ENCODE measurements at regions not wholly inside any gene's neighbourhood (a gene's known extent, or its start where the extent isn't known, plus 50 kb on each side); places are given as distances from the start of the nearest gene placed in this dataset.

DNA sequence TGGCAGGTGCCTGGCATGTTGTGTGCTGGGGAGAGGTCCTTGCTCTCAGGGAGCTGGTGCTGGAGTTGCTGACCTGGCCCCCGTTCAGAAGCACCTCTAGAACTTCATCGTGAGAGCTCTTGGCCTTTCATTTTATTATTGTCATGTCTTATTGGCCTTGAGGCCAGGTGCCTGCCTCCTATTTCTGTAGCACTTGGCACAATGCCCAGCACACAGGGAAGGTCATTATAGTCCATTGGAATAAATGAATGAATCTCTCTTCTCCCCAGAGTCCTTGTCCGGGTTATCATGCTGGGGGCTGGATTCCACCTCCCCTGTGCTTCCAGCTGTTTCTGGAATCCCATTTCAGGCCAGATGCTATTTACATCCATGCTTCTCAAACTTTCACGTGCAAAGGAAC is 169.2 kb downstream of the HAPSTR1 start:
- H3K9ac ChIP-seq (replicated peaks; ENCODE audit: extremely low read depth, insufficient read depth, low read length), result no peak overlapping the region
- ChIA-PET CTCF (no interaction called here), POLR2A (no interaction called here)
- dilution Hi-C loops (cut with MboI; ENCODE audit: extremely low pct_ligation_motif_present, low sequenced_read_pairs), result no loop called here
- FAIRE-seq (no peak), DNase-seq (ENCODE audit: low read depth, low spot score) (no peak)
- no peak overlapping the region for H3K4me2 ChIP-seq (ENCODE audit: insufficient read depth, low read length)
- H4K20me1 ChIP-seq (replicated peaks; ENCODE audit: control insufficient read depth, extremely low read depth, insufficient read depth, low read length), result no peaks in the 10 kb centered on the region
- no TSS peak for BruUV-seq (replicated peaks)
- no peaks in the 10 kb centered on the region for H3K4me1 ChIP-seq (ENCODE audit: control insufficient read depth, extremely low read depth, insufficient read depth, low read length)
- no peaks in the 10 kb centered on the region for H3K27me3 ChIP-seq (ENCODE audit: control insufficient read depth in 2 of 2, insufficient read depth in 2 of 2, low read length in 2 of 2)
- H3K27ac ChIP-seq (ENCODE audit: insufficient read depth, low read depth, low read length), result no peak overlapping the region
- no peaks in the 10 kb centered on the region for H3K9me3 ChIP-seq (replicated peaks; ENCODE audit: control insufficient read depth, insufficient read depth, low read length)
- no peak overlapping the region for H3K4me3 ChIP-seq (replicated peaks in 1 of 3; ENCODE audit: insufficient read depth in 1 of 3, low read depth in 1 of 3, low read length in 3 of 3)
- TF ChIP-seq GATA2 (IDR thresholded peaks at IDR 0.05; ENCODE audit: insufficient read depth, insufficient read length, low read depth, low read length) (no peak), POLR2A (IDR thresholded peaks at IDR 0.05; ENCODE audit: low read depth, low read length) (no peak), JUN (IDR thresholded peaks at IDR 0.05; ENCODE audit: borderline replicate concordance, insufficient read depth, insufficient read length, low read depth) (no peak), EZH2 (IDR thresholded peaks at IDR 0.05; ENCODE audit: borderline replicate concordance, low read depth, low read length, severe bottlenecking) (no peak)
- TF ChIP-seq, protein P1, sequence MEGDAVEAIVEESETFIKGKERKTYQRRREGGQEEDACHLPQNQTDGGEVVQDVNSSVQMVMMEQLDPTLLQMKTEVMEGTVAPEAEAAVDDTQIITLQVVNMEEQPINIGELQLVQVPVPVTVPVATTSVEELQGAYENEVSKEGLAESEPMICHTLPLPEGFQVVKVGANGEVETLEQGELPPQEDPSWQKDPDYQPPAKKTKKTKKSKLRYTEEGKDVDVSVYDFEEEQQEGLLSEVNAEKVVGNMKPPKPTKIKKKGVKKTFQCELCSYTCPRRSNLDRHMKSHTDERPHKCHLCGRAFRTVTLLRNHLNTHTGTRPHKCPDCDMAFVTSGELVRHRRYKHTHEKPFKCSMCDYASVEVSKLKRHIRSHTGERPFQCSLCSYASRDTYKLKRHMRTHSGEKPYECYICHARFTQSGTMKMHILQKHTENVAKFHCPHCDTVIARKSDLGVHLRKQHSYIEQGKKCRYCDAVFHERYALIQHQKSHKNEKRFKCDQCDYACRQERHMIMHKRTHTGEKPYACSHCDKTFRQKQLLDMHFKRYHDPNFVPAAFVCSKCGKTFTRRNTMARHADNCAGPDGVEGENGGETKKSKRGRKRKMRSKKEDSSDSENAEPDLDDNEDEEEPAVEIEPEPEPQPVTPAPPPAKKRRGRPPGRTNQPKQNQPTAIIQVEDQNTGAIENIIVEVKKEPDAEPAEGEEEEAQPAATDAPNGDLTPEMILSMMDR (IDR thresholded peaks at IDR 0.05; ENCODE audit: extremely low read depth in 1 of 2, insufficient read depth in 1 of 2, low read depth in 1 of 2, low read length in 2 of 2), result no peak
- TF ChIP-seq, protein P2, sequence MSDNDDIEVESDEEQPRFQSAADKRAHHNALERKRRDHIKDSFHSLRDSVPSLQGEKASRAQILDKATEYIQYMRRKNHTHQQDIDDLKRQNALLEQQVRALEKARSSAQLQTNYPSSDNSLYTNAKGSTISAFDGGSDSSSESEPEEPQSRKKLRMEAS (IDR thresholded peaks at IDR 0.05; ENCODE audit: insufficient read depth, insufficient read length), result no peak
- H3K36me3 ChIP-seq (ENCODE audit: control insufficient read depth in 2 of 2, extremely low read depth in 1 of 2, insufficient read depth in 2 of 2, low read length in 2 of 2), result no peaks in the 10 kb centered on the region
- H2AFZ ChIP-seq (ENCODE audit: low read depth, low read length), result no peak overlapping the region
- H3K79me2 ChIP-seq (ENCODE audit: control insufficient read depth, insufficient read depth, low read length), result no peaks in the 10 kb centered on the region
- intact Hi-C loops (cut with micrococcal nuclease), result no loop called here
- H3K9me1 ChIP-seq (replicated peaks; ENCODE audit: control insufficient read depth, extremely low read depth, insufficient read depth, low read length), result no peaks in the 10 kb centered on the region

DNA sequence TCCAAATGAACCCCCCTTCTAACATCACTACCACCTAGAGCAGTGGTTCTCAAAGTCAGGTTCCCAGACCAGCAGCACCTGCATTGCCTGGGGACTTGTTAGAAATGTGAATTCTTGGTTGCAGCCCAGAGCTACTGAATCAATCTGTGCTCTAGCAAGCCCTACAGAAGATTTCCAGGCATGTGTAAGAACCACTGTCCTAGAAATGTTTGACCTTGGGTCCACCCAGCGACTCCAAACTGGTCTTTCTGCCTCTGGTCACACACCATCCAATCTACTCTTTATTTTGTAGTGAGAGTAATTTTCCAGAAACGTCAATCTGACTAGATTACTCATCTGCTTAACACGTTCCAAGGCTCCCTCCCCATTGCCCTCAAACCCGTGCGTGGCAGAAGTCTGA is 169.9 kb downstream of the HAPSTR1 start:
- no peak for FAIRE-seq

More for the DNA sequence above, 169.9 kb downstream of the HAPSTR1 start:
- Histone ChIP-seq H3K79me2 (ENCODE audit: control insufficient read depth, insufficient read depth, low read length) (no peaks in the 10 kb centered on the region), H3K4me2 (ENCODE audit: insufficient read depth, low read length) (no peak overlapping the region), H3K4me3 (replicated peaks in 1 of 3; ENCODE audit: insufficient read depth in 1 of 3, low read depth in 1 of 3, low read length in 3 of 3) (no peak overlapping the region), H3K4me1 (ENCODE audit: control insufficient read depth, extremely low read depth, insufficient read depth, low read length) (no peaks in the 10 kb centered on the region), H2AFZ (ENCODE audit: low read depth, low read length) (no peak overlapping the region), H3K36me3 (ENCODE audit: control insufficient read depth in 2 of 2, extremely low read depth in 1 of 2, insufficient read depth in 2 of 2, low read length in 2 of 2) (no peaks in the 10 kb centered on the region), H3K9ac (replicated peaks; ENCODE audit: extremely low read depth, insufficient read depth, low read length) (no peak overlapping the region), H3K9me1 (replicated peaks; ENCODE audit: control insufficient read depth, extremely low read depth, insufficient read depth, low read length) (no peaks in the 10 kb centered on the region), H3K9me3 (replicated peaks; ENCODE audit: control insufficient read depth, insufficient read depth, low read length) (no peaks in the 10 kb centered on the region), H3K27ac (ENCODE audit: insufficient read depth, low read depth, low read length) (no peak overlapping the region), H3K27me3 (ENCODE audit: control insufficient read depth in 2 of 2, insufficient read depth in 2 of 2, low read length in 2 of 2) (no peaks in the 10 kb centered on the region), H4K20me1 (replicated peaks; ENCODE audit: control insufficient read depth, extremely low read depth, insufficient read depth, low read length) (no peaks in the 10 kb centered on the region)
- intact Hi-C loops (cut with micrococcal nuclease), result no loop called here
- CTCF ChIA-PET, result no interaction called here
- DNase-seq (ENCODE audit: low read depth, low spot score), result no peak
- dilution Hi-C loops (cut with MboI; ENCODE audit: extremely low pct_ligation_motif_present, low sequenced_read_pairs), result no loop called here
- POLR2A ChIA-PET, result no interaction called here
- TF ChIP-seq, protein P1 (IDR thresholded peaks at IDR 0.05; ENCODE audit: extremely low read depth in 1 of 2, insufficient read depth in 1 of 2, low read depth in 1 of 2, low read length in 2 of 2), result no peak
- TF ChIP-seq GATA2 (IDR thresholded peaks at IDR 0.05; ENCODE audit: insufficient read depth, insufficient read length, low read depth, low read length), result no peak
- TF ChIP-seq MYC (IDR thresholded peaks at IDR 0.05; ENCODE audit: low read depth, low read length), result no peak
- no peak for TF ChIP-seq POLR2AphosphoS5 (IDR thresholded peaks at IDR 0.05; ENCODE audit: insufficient read depth, low read depth, low read length)
- no peak for TF ChIP-seq FOS (IDR thresholded peaks at IDR 0.05; ENCODE audit: borderline replicate concordance, insufficient read depth, low read length)
- TF ChIP-seq POLR2A (IDR thresholded peaks at IDR 0.05; ENCODE audit: low read depth, low read length), result no peak
- TF ChIP-seq, protein P2 (IDR thresholded peaks at IDR 0.05; ENCODE audit: insufficient read depth, insufficient read length), result no peak
- TF ChIP-seq JUN (IDR thresholded peaks at IDR 0.05; ENCODE audit: borderline replicate concordance, insufficient read depth, insufficient read length, low read depth), result no peak
- TF ChIP-seq EZH2 (IDR thresholded peaks at IDR 0.05; ENCODE audit: borderline replicate concordance, low read depth, low read length, severe bottlenecking), result no peak
- no TSS peak for BruUV-seq (replicated peaks)
